Loucy (cell line): ENCODE measurements at regions not wholly inside any gene's neighbourhood (a gene's known extent, or its start where the extent isn't known, plus 50 kb on each side); places are given as distances from the start of the nearest gene placed in this dataset.

Source experiments
- CTCF ChIP-seq: fragments of 200-600 bp; sonication (generic); conservative IDR thresholded peaks from 2 replicates; pipeline ENCODE4 v1.5.1; 2014; ENCODE audit warnings: mild to moderate bottlenecking, antibody characterized with exemption, low read length
- EZH2phosphoT487 ChIP-seq: fragments of 200-600 bp; IDR thresholded peaks from 2 replicates; pipeline ENCODE4 v1.6.1; 2018; ENCODE audit warnings: antibody characterized with exemption, mild to moderate bottlenecking, moderate library complexity, borderline replicate concordance

- TF ChIP-seq CTCF (no peak), EZH2phosphoT487 (no peak)
Measured at GRCh38 chr11:80157447-80157846, 716.6 kb upstream of the TENM4 start.
